ENCODE measurements at regions not wholly inside any gene's neighbourhood (a gene's known extent, or its start where the extent isn't known, plus 50 kb on each side); places are given as distances from the start of the nearest gene placed in this dataset.

DNA sequence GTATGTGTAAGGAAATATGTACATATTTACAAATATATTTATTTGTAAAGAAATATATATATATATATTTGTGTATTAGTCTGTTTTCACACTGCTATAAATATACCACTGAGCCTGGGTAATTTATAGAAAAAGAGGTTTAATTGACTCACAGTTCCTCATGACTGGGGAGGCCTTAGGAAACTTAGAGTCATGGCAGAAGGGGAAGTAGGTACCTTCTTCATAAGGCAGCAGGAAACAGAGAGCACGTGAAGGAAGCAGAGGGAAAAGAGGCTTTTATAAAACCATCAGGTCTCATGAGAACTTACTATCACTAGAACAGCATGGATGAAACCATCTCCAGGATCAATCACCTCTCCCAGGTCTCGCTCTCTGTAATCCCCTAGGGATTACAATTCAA lies 644.5 kb upstream of the HS3ST5 start:
- H3K4me1 ChIP-seq: no peaks in the 10 kb centered on the region
- H3K27me3 ChIP-seq: no peaks in the 10 kb centered on the region
- DNase-seq: no peak
- no peaks in the 10 kb centered on the region for H3K36me3 ChIP-seq
- no peak overlapping the region for H3K4me3 ChIP-seq (ENCODE audit: low read depth, low read length)
- no peaks in the 10 kb centered on the region for H3K9me3 ChIP-seq
- TF ChIP-seq, protein P1, sequence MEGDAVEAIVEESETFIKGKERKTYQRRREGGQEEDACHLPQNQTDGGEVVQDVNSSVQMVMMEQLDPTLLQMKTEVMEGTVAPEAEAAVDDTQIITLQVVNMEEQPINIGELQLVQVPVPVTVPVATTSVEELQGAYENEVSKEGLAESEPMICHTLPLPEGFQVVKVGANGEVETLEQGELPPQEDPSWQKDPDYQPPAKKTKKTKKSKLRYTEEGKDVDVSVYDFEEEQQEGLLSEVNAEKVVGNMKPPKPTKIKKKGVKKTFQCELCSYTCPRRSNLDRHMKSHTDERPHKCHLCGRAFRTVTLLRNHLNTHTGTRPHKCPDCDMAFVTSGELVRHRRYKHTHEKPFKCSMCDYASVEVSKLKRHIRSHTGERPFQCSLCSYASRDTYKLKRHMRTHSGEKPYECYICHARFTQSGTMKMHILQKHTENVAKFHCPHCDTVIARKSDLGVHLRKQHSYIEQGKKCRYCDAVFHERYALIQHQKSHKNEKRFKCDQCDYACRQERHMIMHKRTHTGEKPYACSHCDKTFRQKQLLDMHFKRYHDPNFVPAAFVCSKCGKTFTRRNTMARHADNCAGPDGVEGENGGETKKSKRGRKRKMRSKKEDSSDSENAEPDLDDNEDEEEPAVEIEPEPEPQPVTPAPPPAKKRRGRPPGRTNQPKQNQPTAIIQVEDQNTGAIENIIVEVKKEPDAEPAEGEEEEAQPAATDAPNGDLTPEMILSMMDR (IDR thresholded peaks at IDR 0.05; ENCODE audit: low read depth, low read length): no peak

DNA sequence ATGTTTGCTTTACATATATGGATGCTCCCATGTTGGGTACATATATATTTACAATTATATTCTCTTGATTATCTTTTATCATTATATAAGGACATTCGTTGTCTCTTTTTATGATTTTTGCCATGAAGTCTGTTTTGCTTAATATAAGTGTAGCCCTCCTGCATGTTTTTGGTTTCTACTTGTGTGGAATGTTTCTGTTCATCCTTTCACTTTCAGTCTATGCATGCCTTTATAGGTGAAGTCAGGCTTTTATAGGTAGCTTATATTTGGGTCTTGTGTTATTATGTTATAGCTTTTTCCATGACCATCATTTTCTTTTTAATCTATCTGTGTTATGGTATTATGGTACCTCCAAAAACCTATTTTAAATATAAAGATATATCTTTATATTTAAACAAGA lies 612.5 kb upstream of the HS3ST5 start:
- H3K4me1 ChIP-seq: no peaks in the 10 kb centered on the region; the same call in 1 of the 2 replicates
- no peaks in the 10 kb centered on the region for H3K9me3 ChIP-seq
- H3K4me3 ChIP-seq (ENCODE audit: low read depth, low read length): no peak overlapping the region
- TF ChIP-seq, protein P1 (IDR thresholded peaks at IDR 0.05; ENCODE audit: low read depth, low read length): no peak
- no peaks in the 10 kb centered on the region for H3K36me3 ChIP-seq
- no peaks in the 10 kb centered on the region for H3K27me3 ChIP-seq
- DNase-seq: no peak

DNA sequence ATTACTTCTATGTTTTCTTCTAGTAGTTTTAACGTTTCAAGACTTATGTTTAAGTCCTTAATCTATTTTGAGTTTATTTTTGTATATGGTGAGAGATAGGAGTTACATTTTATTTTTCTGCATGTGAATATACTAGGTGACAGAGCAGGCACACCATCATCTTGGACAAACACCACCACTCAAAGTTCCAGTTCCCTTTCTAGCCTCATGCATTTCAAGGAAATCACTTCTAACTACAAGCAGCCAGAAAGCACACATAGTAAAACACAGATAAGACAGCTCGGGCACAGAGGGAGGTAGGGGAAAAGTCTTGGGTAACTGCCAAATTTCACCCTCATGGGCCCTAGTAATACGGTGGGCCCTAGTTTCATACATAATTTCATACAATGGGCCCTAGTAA lies 609.4 kb upstream of the HS3ST5 start:
- H3K27me3 ChIP-seq: no peaks in the 10 kb centered on the region
- TF ChIP-seq, protein P1 (IDR thresholded peaks at IDR 0.05; ENCODE audit: low read depth, low read length): no peak
- H3K4me3 ChIP-seq (ENCODE audit: low read depth, low read length): no peak overlapping the region
- H3K36me3 ChIP-seq: no peaks in the 10 kb centered on the region
- no peaks in the 10 kb centered on the region; the same call in 1 of the 2 replicates for H3K4me1 ChIP-seq
- H3K9me3 ChIP-seq: no peaks in the 10 kb centered on the region
- no peak for DNase-seq

DNA sequence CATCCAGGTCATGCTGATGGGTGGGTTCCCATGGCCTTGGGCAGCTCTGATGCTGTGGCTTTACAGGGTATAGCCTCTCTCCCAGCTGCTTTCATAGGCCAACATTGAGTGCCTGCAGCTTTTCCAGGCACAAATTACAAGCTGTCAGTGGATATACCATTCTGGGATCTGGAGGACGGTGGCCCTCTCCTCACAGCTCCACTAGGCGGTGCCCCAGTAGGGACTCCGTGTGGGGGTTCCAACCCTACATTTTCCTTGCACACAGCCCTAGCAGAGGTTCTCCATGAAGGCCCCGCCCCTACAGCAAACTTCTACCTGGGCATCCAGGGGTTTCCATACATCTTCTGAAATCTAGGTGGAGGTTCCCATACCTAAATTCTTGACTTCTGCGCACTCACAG lies 602.6 kb upstream of the HS3ST5 start:
- Histone ChIP-seq H3K36me3 (no peaks in the 10 kb centered on the region), H3K4me3 (ENCODE audit: low read depth, low read length) (no peak overlapping the region), H3K27me3 (no peaks in the 10 kb centered on the region), H3K4me1 (no peaks in the 10 kb centered on the region), H3K9me3 (no peaks in the 10 kb centered on the region)
- TF ChIP-seq, protein P1 (IDR thresholded peaks at IDR 0.05; ENCODE audit: low read depth, low read length): no peak
- DNase-seq: no peak

DNA sequence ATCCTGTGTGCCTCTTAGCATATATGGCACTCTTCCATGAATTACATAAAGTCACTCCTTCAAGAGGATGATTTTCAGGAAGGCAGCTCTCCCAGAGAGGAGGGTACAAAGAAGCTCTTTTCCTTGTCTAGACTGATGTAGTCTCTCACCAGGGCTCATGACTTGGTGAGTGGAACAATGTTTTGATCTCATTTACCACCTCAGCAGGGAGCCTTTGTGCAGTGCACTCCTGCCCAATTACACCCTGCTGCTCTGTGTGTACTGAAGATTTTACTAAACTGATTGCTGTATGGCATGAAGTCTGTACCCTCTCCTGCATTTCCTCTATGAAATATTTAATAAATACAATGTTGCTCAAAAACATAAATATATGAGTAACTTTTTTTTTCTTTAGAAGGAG lies 598.3 kb upstream of the HS3ST5 start:
- Histone ChIP-seq H3K4me1 (no peaks in the 10 kb centered on the region), H3K36me3 (no peaks in the 10 kb centered on the region), H3K4me3 (ENCODE audit: low read depth, low read length) (no peak overlapping the region), H3K9me3 (peaks cover 2% of the 10 kb centered on the region; the same call in 1 of the 2 replicates), H3K27me3 (no peaks in the 10 kb centered on the region)
- DNase-seq: no peak
- TF ChIP-seq, protein P1 (IDR thresholded peaks at IDR 0.05; ENCODE audit: low read depth, low read length): no peak

DNA sequence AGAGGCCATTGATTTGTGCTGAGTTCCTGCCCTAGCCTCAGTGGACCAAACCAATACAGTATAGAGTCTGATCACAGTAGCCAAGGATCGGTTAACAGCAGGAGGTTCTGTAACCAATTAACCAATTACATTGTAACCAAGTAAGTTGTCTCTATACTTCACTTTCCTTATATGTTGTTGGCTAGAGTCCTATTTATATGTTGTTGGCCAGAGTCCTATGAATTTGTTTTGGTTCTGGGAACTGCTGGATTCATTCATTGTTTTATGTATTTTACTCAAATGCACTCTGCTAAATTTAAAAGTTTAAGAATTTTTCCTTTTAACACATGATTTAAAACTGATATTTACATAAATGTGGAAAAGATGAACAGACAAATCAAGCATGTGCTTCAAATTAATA lies 597.4 kb upstream of the HS3ST5 start:
- no peak overlapping the region for H3K4me3 ChIP-seq (ENCODE audit: low read depth, low read length)
- no peaks in the 10 kb centered on the region for H3K4me1 ChIP-seq
- H3K27me3 ChIP-seq: no peaks in the 10 kb centered on the region
- H3K36me3 ChIP-seq: no peaks in the 10 kb centered on the region
- peaks cover 2% of the 10 kb centered on the region; the same call in 1 of the 2 replicates for H3K9me3 ChIP-seq
- DNase-seq: no peak
- TF ChIP-seq, protein P1 (IDR thresholded peaks at IDR 0.05; ENCODE audit: low read depth, low read length): no peak
